HEK293 (cell line): ENCODE measurements at regions not wholly inside any gene's neighbourhood (a gene's known extent, or its start where the extent isn't known, plus 50 kb on each side); places are given as distances from the start of the nearest gene placed in this dataset.

Experiments
- CTCF ChIA-PET: fragments of 350-600 bp; formaldehyde crosslinking; extraction: SDS; loops from one replicate; lab custom pipeline; 2021; ENCODE audit warnings: antibody characterized with exemption; lab: Yijun Ruan, JAX
- POLR2A ChIA-PET: fragments of 300-600 bp; formaldehyde crosslinking; extraction: SDS; loops from one replicate; lab custom pipeline; 2020; ENCODE audit warnings: antibody characterized with exemption, inconsistent platforms; lab: Yijun Ruan, JAX
- H3K27ac ChIP-seq: fragments of 200-500 bp; sonication (Bioruptor generic); 2 replicates; pipeline ENCODE4 v1.5.1; 2014; ENCODE audit warnings: low read depth, low read length, control low read depth, inconsistent platforms; ENCODE audit errors: extremely low read depth
- H3K36me3 ChIP-seq, 2 experiments: fragments of 200-500 bp in 1 of 2; sonication (Bioruptor generic) in 1 of 2; 1 replicate in 1 of 2; 2 replicates in 1 of 2; pipeline ENCODE4 v1.5.1; 2014 to 2017; ENCODE audit warnings: inconsistent platforms in 2 of 2, low read length in 2 of 2; ENCODE audit not compliant: control insufficient read depth in 2 of 2, insufficient read depth in 1 of 2
- H3K4me1 ChIP-seq: fragments of 200-500 bp; sonication (Bioruptor generic); 2 replicates; pipeline ENCODE4 v1.5.1; 2014; ENCODE audit warnings: mild to moderate bottlenecking, low read length, inconsistent platforms; ENCODE audit not compliant: control insufficient read depth, insufficient read depth
- H3K4me3 ChIP-seq: 2 replicates; pipeline ENCODE4 v1.5.1; 2011; ENCODE audit warnings: low read depth, mild to moderate bottlenecking, control low read depth, low read length, moderate library complexity
- H3K9me3 ChIP-seq: fragments of 200-500 bp; sonication (Bioruptor generic); 2 replicates; pipeline ENCODE4 v1.5.1; 2014; ENCODE audit warnings: low read depth, low read length, inconsistent platforms; ENCODE audit not compliant: control insufficient read depth, insufficient read depth
- KLF7 ChIP-seq: fragments of 450-650 bp; formaldehyde crosslinking; IDR thresholded peaks from 2 replicates; pipeline ENCODE4 v1.5.1; 2016; ENCODE audit warnings: missing biosample characterization, missing genetic modification characterization, borderline replicate concordance
- SCRT1 ChIP-seq: fragments of 450-650 bp; formaldehyde crosslinking; IDR thresholded peaks from 2 replicates; pipeline ENCODE4 v1.5.1; 2016; ENCODE audit warnings: missing biosample characterization, missing genetic modification characterization, borderline replicate concordance
- ZNF138 ChIP-seq: fragments of 450-650 bp; formaldehyde crosslinking; IDR thresholded peaks from 2 replicates; pipeline ENCODE4 v1.5.1; 2016; ENCODE audit warnings: missing biosample characterization, missing genetic modification characterization, borderline replicate concordance
- ZNF140 ChIP-seq: fragments of 450-650 bp; formaldehyde crosslinking; IDR thresholded peaks from 2 replicates; pipeline ENCODE4 v1.5.1; 2016; ENCODE audit warnings: missing biosample characterization, missing genetic modification characterization
- ZNF16 ChIP-seq: fragments of 450-650 bp; formaldehyde crosslinking; IDR thresholded peaks from 2 replicates; pipeline ENCODE4 v1.5.1; 2016; ENCODE audit warnings: low read depth, missing biosample characterization, missing genetic modification characterization
- ZNF184 ChIP-seq: fragments of 450-650 bp; IDR thresholded peaks from 2 replicates; pipeline ENCODE4 v1.5.1; 2018; ENCODE audit warnings: missing biosample characterization, mild to moderate bottlenecking, missing genetic modification characterization
- ZNF19 ChIP-seq: fragments of 450-650 bp; formaldehyde crosslinking; IDR thresholded peaks from 2 replicates; pipeline ENCODE4; 2016; ENCODE audit warnings: missing biosample characterization, missing genetic modification characterization, low read depth
- ZNF211 ChIP-seq: fragments of 450-650 bp; formaldehyde crosslinking; IDR thresholded peaks from 2 replicates; pipeline ENCODE4 v1.5.1; 2016; ENCODE audit warnings: low read depth, missing biosample characterization, missing genetic modification characterization
- ZNF214 ChIP-seq: fragments of 450-650 bp; formaldehyde crosslinking; IDR thresholded peaks from 2 replicates; pipeline ENCODE4 v1.5.1; 2017; ENCODE audit warnings: missing biosample characterization, mild to moderate bottlenecking, missing genetic modification characterization, borderline replicate concordance
- ZNF223 ChIP-seq: fragments of 450-650 bp; formaldehyde crosslinking; IDR thresholded peaks from 2 replicates; pipeline ENCODE4 v1.5.1; 2016; ENCODE audit warnings: missing biosample characterization, missing genetic modification characterization
- ZNF239 ChIP-seq: fragments of 450-650 bp; formaldehyde crosslinking; IDR thresholded peaks from 2 replicates; pipeline ENCODE4 v1.5.1; 2016; ENCODE audit warnings: missing biosample characterization, missing genetic modification characterization
- ZNF248 ChIP-seq: fragments of 450-650 bp; formaldehyde crosslinking; IDR thresholded peaks from 2 replicates; pipeline ENCODE4 v1.5.1; 2017; ENCODE audit warnings: missing biosample characterization, missing genetic modification characterization
- ZNF311 ChIP-seq: fragments of 450-650 bp; formaldehyde crosslinking; IDR thresholded peaks from 2 replicates; pipeline ENCODE4 v1.5.1; 2017; ENCODE audit warnings: missing biosample characterization, missing genetic modification characterization, borderline replicate concordance
- ZNF544 ChIP-seq: fragments of 450-650 bp; formaldehyde crosslinking; IDR thresholded peaks from 2 replicates; pipeline ENCODE4 v1.5.0; 2017; ENCODE audit warnings: missing biosample characterization, missing genetic modification characterization
- ZNF610 ChIP-seq: fragments of 450-650 bp; formaldehyde crosslinking; IDR thresholded peaks from 2 replicates; pipeline ENCODE4 v1.5.1; 2016; ENCODE audit warnings: missing biosample characterization, missing genetic modification characterization, borderline replicate concordance
- ZNF658 ChIP-seq: fragments of 450-650 bp; formaldehyde crosslinking; IDR thresholded peaks from 2 replicates; pipeline ENCODE4; 2016; ENCODE audit warnings: missing biosample characterization, missing genetic modification characterization
- ZNF76 ChIP-seq: fragments of 450-650 bp; formaldehyde crosslinking; IDR thresholded peaks from 2 replicates; pipeline ENCODE4; 2016; ENCODE audit warnings: low read depth, missing biosample characterization, missing genetic modification characterization, borderline replicate concordance
- TF ChIP-seq, protein P1 (sequence below): fragments of 450-650 bp; formaldehyde crosslinking; IDR thresholded peaks from 2 replicates; pipeline ENCODE4 v1.5.1; 2017; ENCODE audit warnings: missing biosample characterization, missing genetic modification characterization
- TF ChIP-seq, protein P2 (sequence below): fragments of 450-650 bp; formaldehyde crosslinking; IDR thresholded peaks from 2 replicates; pipeline ENCODE4 v1.5.1; 2016; ENCODE audit warnings: missing biosample characterization, missing genetic modification characterization, low read depth
- TF ChIP-seq, protein P3 (sequence below): fragments of 450-650 bp; formaldehyde crosslinking; IDR thresholded peaks from 2 replicates; pipeline ENCODE4 v1.5.1; 2016; ENCODE audit warnings: missing biosample characterization, missing genetic modification characterization
- TF ChIP-seq, protein P4 (sequence below): fragments of 450-650 bp; formaldehyde crosslinking; IDR thresholded peaks from 2 replicates; pipeline ENCODE4 v1.5.1; 2016; ENCODE audit warnings: missing biosample characterization, missing genetic modification characterization
- TF ChIP-seq, protein P5 (sequence below): sonication (generic); formaldehyde crosslinking; IDR thresholded peaks from 2 replicates; pipeline ENCODE4 v1.8.1; 2022; ENCODE audit warnings: mild to moderate bottlenecking, moderate library complexity, missing genetic modification reagents

DNA sequence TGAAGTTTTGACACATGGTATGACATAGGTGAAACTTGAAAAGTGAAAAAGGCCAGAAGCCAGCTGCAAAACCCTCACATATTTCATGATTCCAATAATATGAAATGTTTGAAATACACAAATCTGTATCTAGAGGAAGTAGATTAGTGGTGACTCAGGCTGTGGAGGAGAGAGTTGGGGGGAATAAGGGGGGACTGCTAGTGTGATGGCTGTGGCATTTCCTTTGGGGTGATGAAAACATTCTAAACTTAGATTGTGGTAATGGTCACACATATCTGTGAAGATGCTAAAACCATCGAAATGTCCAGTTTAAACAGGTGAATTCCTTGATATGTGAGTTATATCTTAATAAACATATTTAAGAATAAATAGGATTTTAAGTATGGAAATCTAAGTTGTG, 343.5 kb upstream of the SFRP2 start:
- no peaks in the 10 kb centered on the region for H3K9me3 ChIP-seq
- H3K27ac ChIP-seq, result no peak overlapping the region
- H3K4me3 ChIP-seq, result no peak overlapping the region
- H3K36me3 ChIP-seq, result no peaks in the 10 kb centered on the region
- TF ChIP-seq ZNF544 (tag by site-specific recombination) (no peak), ZNF140 (tag by site-specific recombination) (no peak), ZNF19 (tag by site-specific recombination) (no peak), ZNF138 (no peak), ZNF76 (tag by site-specific recombination) (no peak), ZNF311 (tag by site-specific recombination) (no peak), ZNF239 (tag by site-specific recombination) (no peak), ZNF211 (tag by site-specific recombination) (no peak), ZNF16 (tag by site-specific recombination) (no peak), ZNF658 (tag by site-specific recombination) (no peak), SCRT1 (tag by site-specific recombination) (no peak)
- TF ChIP-seq, protein P1, sequence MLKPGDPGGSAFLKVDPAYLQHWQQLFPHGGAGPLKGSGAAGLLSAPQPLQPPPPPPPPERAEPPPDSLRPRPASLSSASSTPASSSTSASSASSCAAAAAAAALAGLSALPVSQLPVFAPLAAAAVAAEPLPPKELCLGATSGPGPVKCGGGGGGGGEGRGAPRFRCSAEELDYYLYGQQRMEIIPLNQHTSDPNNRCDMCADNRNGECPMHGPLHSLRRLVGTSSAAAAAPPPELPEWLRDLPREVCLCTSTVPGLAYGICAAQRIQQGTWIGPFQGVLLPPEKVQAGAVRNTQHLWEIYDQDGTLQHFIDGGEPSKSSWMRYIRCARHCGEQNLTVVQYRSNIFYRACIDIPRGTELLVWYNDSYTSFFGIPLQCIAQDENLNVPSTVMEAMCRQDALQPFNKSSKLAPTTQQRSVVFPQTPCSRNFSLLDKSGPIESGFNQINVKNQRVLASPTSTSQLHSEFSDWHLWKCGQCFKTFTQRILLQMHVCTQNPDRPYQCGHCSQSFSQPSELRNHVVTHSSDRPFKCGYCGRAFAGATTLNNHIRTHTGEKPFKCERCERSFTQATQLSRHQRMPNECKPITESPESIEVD (tag by site-specific recombination), result no peak
- TF ChIP-seq, protein P2, sequence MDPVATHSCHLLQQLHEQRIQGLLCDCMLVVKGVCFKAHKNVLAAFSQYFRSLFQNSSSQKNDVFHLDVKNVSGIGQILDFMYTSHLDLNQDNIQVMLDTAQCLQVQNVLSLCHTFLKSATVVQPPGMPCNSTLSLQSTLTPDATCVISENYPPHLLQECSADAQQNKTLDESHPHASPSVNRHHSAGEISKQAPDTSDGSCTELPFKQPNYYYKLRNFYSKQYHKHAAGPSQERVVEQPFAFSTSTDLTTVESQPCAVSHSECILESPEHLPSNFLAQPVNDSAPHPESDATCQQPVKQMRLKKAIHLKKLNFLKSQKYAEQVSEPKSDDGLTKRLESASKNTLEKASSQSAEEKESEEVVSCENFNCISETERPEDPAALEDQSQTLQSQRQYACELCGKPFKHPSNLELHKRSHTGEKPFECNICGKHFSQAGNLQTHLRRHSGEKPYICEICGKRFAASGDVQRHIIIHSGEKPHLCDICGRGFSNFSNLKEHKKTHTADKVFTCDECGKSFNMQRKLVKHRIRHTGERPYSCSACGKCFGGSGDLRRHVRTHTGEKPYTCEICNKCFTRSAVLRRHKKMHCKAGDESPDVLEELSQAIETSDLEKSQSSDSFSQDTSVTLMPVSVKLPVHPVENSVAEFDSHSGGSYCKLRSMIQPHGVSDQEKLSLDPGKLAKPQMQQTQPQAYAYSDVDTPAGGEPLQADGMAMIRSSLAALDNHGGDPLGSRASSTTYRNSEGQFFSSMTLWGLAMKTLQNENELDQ (tag by site-specific recombination), result no peak
- ChIA-PET POLR2A (no interaction called here), CTCF (no interaction called here)
- no peaks in the 10 kb centered on the region for H3K4me1 ChIP-seq

DNA sequence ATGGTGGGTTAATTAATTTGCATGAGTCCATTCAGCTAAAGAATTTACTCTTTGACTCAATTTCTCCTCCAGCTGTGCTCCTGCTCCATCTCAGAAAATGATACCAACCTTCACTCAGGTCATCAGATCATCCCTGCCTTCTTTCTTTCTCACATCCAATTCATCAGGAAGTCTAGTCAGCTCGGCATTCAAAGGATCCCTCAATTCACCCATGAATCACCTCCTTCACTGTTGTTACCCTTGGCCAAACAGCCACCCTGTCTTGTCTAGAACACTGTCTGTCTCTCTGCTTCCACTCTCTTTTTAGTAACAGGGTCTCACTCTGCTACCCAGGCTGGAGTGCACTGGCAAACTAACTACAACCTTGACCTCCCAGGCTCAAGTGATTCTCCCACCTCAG, 337.4 kb upstream of the SFRP2 start:
- POLR2A ChIA-PET, result no interaction called here
- no peaks in the 10 kb centered on the region for H3K4me1 ChIP-seq
- H3K27ac ChIP-seq, result no peak overlapping the region
- no peak overlapping the region for H3K4me3 ChIP-seq
- no peaks in the 10 kb centered on the region for H3K9me3 ChIP-seq
- CTCF ChIA-PET, result no interaction called here
- H3K36me3 ChIP-seq, result no peaks in the 10 kb centered on the region
- TF ChIP-seq ZNF214 (tag by site-specific recombination) (no peak), ZNF248 (tag by site-specific recombination) (no peak), KLF7 (tag by site-specific recombination) (no peak), ZNF610 (tag by site-specific recombination) (no peak), ZNF223 (tag by site-specific recombination) (no peak), ZNF184 (tag by site-specific recombination) (no peak)
- TF ChIP-seq, protein P2 (tag by site-specific recombination), result no peak
- TF ChIP-seq, protein P3, sequence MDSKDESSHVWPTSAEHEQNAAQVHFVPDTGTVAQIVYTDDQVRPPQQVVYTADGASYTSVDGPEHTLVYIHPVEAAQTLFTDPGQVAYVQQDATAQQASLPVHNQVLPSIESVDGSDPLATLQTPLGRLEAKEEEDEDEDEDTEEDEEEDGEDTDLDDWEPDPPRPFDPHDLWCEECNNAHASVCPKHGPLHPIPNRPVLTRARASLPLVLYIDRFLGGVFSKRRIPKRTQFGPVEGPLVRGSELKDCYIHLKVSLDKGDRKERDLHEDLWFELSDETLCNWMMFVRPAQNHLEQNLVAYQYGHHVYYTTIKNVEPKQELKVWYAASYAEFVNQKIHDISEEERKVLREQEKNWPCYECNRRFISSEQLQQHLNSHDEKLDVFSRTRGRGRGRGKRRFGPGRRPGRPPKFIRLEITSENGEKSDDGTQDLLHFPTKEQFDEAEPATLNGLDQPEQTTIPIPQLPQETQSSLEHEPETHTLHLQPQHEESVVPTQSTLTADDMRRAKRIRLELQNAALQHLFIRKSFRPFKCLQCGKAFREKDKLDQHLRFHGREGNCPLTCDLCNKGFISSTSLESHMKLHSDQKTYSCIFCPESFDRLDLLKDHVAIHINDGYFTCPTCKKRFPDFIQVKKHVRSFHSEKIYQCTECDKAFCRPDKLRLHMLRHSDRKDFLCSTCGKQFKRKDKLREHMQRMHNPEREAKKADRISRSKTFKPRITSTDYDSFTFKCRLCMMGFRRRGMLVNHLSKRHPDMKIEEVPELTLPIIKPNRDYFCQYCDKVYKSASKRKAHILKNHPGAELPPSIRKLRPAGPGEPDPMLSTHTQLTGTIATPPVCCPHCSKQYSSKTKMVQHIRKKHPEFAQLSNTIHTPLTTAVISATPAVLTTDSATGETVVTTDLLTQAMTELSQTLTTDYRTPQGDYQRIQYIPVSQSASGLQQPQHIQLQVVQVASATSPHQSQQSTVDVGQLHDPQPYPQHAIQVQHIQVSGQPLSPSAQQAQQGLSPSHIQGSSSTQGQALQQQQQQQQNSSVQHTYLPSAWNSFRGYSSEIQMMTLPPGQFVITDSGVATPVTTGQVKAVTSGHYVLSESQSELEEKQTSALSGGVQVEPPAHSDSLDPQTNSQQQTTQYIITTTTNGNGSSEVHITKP (tag by site-specific recombination), result no peak
- TF ChIP-seq, protein P4, sequence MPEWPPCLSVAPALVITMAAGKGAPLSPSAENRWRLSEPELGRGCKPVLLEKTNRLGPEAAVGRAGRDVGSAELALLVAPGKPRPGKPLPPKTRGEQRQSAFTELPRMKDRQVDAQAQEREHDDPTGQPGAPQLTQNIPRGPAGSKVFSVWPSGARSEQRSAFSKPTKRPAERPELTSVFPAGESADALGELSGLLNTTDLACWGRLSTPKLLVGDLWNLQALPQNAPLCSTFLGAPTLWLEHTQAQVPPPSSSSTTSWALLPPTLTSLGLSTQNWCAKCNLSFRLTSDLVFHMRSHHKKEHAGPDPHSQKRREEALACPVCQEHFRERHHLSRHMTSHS, result no peak
- TF ChIP-seq, protein P5, sequence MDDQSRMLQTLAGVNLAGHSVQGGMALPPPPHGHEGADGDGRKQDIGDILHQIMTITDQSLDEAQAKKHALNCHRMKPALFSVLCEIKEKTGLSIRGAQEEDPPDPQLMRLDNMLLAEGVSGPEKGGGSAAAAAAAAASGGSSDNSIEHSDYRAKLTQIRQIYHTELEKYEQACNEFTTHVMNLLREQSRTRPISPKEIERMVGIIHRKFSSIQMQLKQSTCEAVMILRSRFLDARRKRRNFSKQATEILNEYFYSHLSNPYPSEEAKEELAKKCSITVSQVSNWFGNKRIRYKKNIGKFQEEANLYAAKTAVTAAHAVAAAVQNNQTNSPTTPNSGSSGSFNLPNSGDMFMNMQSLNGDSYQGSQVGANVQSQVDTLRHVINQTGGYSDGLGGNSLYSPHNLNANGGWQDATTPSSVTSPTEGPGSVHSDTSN (CRISPR knock-in tag), result no peak
